ENCODE measurements at regions not wholly inside any gene's neighbourhood (a gene's known extent, or its start where the extent isn't known, plus 50 kb on each side); places are given as distances from the start of the nearest gene placed in this dataset.

GRCh38 chr18:2032036-2032435, 539.3 kb downstream of the METTL4 start:
- ATAC-seq: no peak
- H3K4me1 ChIP-seq: no peaks in the 10 kb centered on the region

GRCh38 chr18:2035056-2035455, 536.2 kb downstream of the METTL4 start:
- intact Hi-C loops (cut with DNase I): no loop called here
- Histone ChIP-seq H3K4me1 (no peaks in the 10 kb centered on the region), H3K4me3 (no peak overlapping the region), H3K27me3 (ENCODE audit: low read depth) (no peaks in the 10 kb centered on the region), H3K27ac (no peak overlapping the region), H3K9me3 (no peaks in the 10 kb centered on the region), H3K36me3 (no peaks in the 10 kb centered on the region)
- no peak for ATAC-seq
- no peak for TF ChIP-seq CTCF (IDR thresholded peaks at IDR 0.05)
- DNase-seq: no peak

More at GRCh38 chr18:2032036-2032435, 539.3 kb downstream of the METTL4 start:
- Histone ChIP-seq H3K36me3 (no peaks in the 10 kb centered on the region), H3K27ac (no peak overlapping the region), H3K9me3 (no peaks in the 10 kb centered on the region), H3K4me3 (no peak overlapping the region), H3K27me3 (ENCODE audit: low read depth) (no peaks in the 10 kb centered on the region)
- no peak for DNase-seq
- no peak for TF ChIP-seq CTCF (IDR thresholded peaks at IDR 0.05)
- intact Hi-C loops (cut with DNase I): no loop called here

GRCh38 chr18:2036086-2036485, 535.2 kb downstream of the METTL4 start:
- ATAC-seq (no peak), DNase-seq (no peak)
- Histone ChIP-seq H3K4me3 (no peak overlapping the region), H3K4me1 (no peaks in the 10 kb centered on the region), H3K9me3 (no peaks in the 10 kb centered on the region), H3K36me3 (no peaks in the 10 kb centered on the region), H3K27me3 (ENCODE audit: low read depth) (no peaks in the 10 kb centered on the region), H3K27ac (no peak overlapping the region)
- no peak for TF ChIP-seq CTCF (IDR thresholded peaks at IDR 0.05)
- intact Hi-C loops (cut with DNase I): no loop called here

GRCh38 chr18:2040279-2040678, 531.0 kb downstream of the METTL4 start:
- Histone ChIP-seq H3K36me3 (no peaks in the 10 kb centered on the region), H3K4me1 (no peaks in the 10 kb centered on the region), H3K4me3 (no peak overlapping the region), H3K27me3 (ENCODE audit: low read depth) (no peaks in the 10 kb centered on the region), H3K27ac (no peak overlapping the region), H3K9me3 (no peaks in the 10 kb centered on the region)
- no peak for ATAC-seq
- intact Hi-C loops (cut with DNase I): no loop called here
- DNase-seq: no peak
- no peak for TF ChIP-seq CTCF (IDR thresholded peaks at IDR 0.05)

- no peak for DNase-seq
- Histone ChIP-seq H3K4me1 (no peaks in the 10 kb centered on the region), H3K27me3 (ENCODE audit: low read depth) (no peaks in the 10 kb centered on the region), H3K27ac (no peak overlapping the region), H3K4me3 (no peak overlapping the region), H3K9me3 (no peaks in the 10 kb centered on the region), H3K36me3 (no peaks in the 10 kb centered on the region)
- intact Hi-C loops (cut with DNase I): no loop called here
- TF ChIP-seq CTCF (IDR thresholded peaks at IDR 0.05): no peak
- ATAC-seq: no peak
Observed at GRCh38 chr18:2049986-2050385, 521.3 kb downstream of the METTL4 start.

GRCh38 chr18:2050702-2051201, 520.6 kb downstream of the METTL4 start:
- TF ChIP-seq CTCF (IDR thresholded peaks at IDR 0.05): no peak
- Histone ChIP-seq H3K27ac (no peak overlapping the region), H3K4me3 (no peak overlapping the region), H3K36me3 (no peaks in the 10 kb centered on the region), H3K4me1 (no peaks in the 10 kb centered on the region), H3K27me3 (ENCODE audit: low read depth) (no peaks in the 10 kb centered on the region), H3K9me3 (no peaks in the 10 kb centered on the region)
- ATAC-seq: peak in 1 of 2 donors; percentile 33
- intact Hi-C loops (cut with DNase I): no loop called here
- no peak for DNase-seq
